Mesodermal cell (in vitro differentiated cells): ENCODE measurements at regions not wholly inside any gene's neighbourhood (a gene's known extent, or its start where the extent isn't known, plus 50 kb on each side); places are given as distances from the start of the nearest gene placed in this dataset.

Experiments
- H3K27ac ChIP-seq: 2 replicates; pipeline ENCODE4 v1.7.0; 2013; ENCODE audit warnings: mild to moderate bottlenecking, low read depth, low read length, moderate library complexity; ENCODE audit not compliant: severe bottlenecking
- H3K36me3 ChIP-seq: 2 replicates; pipeline ENCODE4 v1.7.1; 2013; ENCODE audit warnings: mild to moderate bottlenecking, low read length, moderate library complexity; ENCODE audit not compliant: control insufficient read depth, insufficient read depth
- H3K4me1 ChIP-seq: one replicate; pipeline ENCODE4 v1.7.1; 2013; ENCODE audit warnings: mild to moderate bottlenecking, low read length; ENCODE audit not compliant: insufficient read depth, control insufficient read depth, poor library complexity, severe bottlenecking
- H3K4me3 ChIP-seq: 2 replicates; pipeline ENCODE4 v1.7.0; 2013; ENCODE audit warnings: low read length, control low read depth, mild to moderate bottlenecking; ENCODE audit not compliant: insufficient read depth, poor library complexity, severe bottlenecking; ENCODE audit errors: extremely low read depth
- H3K9me3 ChIP-seq: 2 replicates; pipeline ENCODE4 v1.7.1; 2013; ENCODE audit warnings: mild to moderate bottlenecking, low read length, moderate library complexity; ENCODE audit not compliant: control insufficient read depth
- WGBS, 2 experiments: methylation state at CpG; one replicate each; pipeline ENCODE4 v1.1.5; 2013; ENCODE audit warnings: missing lambda C conversion rate in 2 of 2; ENCODE audit not compliant: insufficient coverage in 2 of 2; 5-methylcytosine and 5-hydroxymethylcytosine counted together

DNA sequence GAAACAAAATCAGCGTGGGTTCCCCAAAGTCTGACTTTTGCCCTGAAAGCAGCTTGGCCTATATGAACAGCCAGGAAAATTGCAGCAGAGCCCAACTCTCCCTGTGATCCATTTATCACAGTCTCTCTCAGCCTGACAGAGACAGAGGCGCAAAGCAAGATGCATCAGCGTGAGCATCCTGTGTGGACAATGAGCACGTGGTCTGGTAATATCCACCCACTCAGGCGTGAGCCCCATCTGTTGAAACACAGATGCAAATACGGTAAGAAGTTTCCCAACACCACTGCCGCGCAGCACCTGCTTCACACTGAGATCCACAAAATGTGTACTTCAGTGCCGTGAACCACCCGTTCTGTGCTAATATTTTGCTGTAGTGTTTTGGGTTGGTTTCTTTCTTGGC lies 114.6 kb downstream of the MRPL36 start:
- Histone ChIP-seq H3K27ac (no peak overlapping the region), H3K4me1 (no peaks in the 10 kb centered on the region), H3K36me3 (no peaks in the 10 kb centered on the region), H3K9me3 (no peaks in the 10 kb centered on the region), H3K4me3 (no peak overlapping the region)
- WGBS, 2 experiments: 89 to 93% methylated on average over 9 to 10 of the region's 10 CpGs

- Histone ChIP-seq H3K27ac (no peak overlapping the region), H3K4me1 (no peaks in the 10 kb centered on the region), H3K9me3 (peaks cover 3% of the 10 kb centered on the region), H3K36me3 (no peaks in the 10 kb centered on the region), H3K4me3 (no peak overlapping the region)
- WGBS, 2 experiments: 80 to 85% methylated on average over 5 of the region's 7 CpGs
These were observed 117.7 kb downstream of the MRPL36 start for GRCh38 chr5:1681955-1682354.

DNA sequence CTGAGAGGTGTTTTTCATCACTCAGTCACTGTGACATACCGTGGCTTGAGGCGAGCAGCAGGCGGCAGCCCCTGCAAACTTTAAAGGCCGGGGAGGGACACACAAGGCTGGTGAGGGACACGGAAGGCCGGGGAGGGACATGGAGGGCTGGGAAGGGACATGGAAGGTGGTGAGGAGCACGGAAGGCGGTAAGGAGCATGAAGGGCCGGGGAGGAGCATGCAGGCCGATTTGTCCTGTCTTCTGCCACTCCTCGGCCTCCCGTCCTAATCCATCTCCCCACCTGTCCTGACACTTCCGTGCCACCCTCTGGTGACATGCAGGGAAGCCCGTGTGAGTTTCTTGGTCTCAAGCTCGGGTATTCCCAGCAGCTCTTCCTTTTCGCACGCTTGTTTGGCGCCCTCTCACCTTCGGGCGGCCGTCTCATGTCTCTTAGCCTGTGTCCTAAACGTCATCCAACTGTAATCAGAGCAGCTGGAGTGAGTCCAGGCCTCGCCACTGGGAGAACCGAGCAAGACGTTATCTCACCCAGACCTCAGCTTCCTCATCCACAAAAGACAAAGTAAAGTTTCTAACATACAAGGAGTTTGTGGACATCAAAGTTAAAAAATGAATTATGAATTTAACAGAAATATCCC lies 126.5 kb downstream of the MRPL36 start:
- Histone ChIP-seq H3K4me1 (peaks cover 1% of the 10 kb centered on the region), H3K27ac (no peak overlapping the region), H3K9me3 (no peaks in the 10 kb centered on the region), H3K36me3 (no peaks in the 10 kb centered on the region), H3K4me3 (no peak overlapping the region)
- WGBS, 2 experiments: 74 to 80% methylated on average over 13 to 21 of the region's 25 CpGs

GRCh38 chr5:1672396-1672795 lies 127.2 kb downstream of the MRPL36 start:
- Histone ChIP-seq H3K4me1 (peaks cover 4% of the 10 kb centered on the region), H3K36me3 (no peaks in the 10 kb centered on the region), H3K4me3 (no peak overlapping the region), H3K9me3 (no peaks in the 10 kb centered on the region), H3K27ac (no peak overlapping the region)
- WGBS, 2 experiments: 80 to 83% methylated on average over 9 to 12 of the region's 14 CpGs

DNA sequence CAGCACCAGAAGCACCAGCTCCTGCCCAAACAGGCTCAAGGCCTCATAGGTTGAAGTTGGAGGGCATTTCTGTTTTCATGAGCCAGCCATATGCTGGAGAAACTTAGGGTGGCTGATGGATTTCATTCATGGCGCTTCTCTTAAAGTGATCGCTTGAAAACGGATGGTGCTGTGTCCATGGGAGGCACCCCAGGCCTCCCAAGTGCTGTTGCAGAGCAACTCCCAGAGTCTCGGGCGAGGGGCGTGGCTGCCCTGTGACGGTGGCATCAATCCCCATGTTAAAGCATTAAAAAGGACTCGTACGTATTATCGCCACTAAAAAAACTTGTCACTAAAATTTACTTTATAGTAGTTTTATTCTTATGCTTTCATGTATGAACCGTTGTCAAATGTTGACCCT lies 128.3 kb downstream of the MRPL36 start:
- WGBS, 2 experiments: 84 to 100% methylated on average over 3 to 6 of the region's 11 CpGs
- H3K9me3 ChIP-seq: no peaks in the 10 kb centered on the region

GRCh38 chr5:1670351-1670750 lies 129.3 kb downstream of the MRPL36 start:
- no peaks in the 10 kb centered on the region for H3K36me3 ChIP-seq
- H3K9me3 ChIP-seq: no peaks in the 10 kb centered on the region
- WGBS, 2 experiments: 20% methylated on average over 1 of the region's 2 CpGs; no CpG with 5 or more reads in 1 of the 2 experiments
- no peak overlapping the region for H3K4me3 ChIP-seq
- H3K4me1 ChIP-seq: peaks cover 4% of the 10 kb centered on the region
- no peak overlapping the region for H3K27ac ChIP-seq

More for the DNA sequence above, 128.3 kb downstream of the MRPL36 start:
- no peak overlapping the region for H3K4me3 ChIP-seq
- peaks cover 4% of the 10 kb centered on the region for H3K4me1 ChIP-seq
- H3K36me3 ChIP-seq: no peaks in the 10 kb centered on the region
- no peak overlapping the region for H3K27ac ChIP-seq

- WGBS, 2 experiments: 86 to 95% methylated on average over 8 of the region's 10 CpGs
- Histone ChIP-seq H3K4me3 (no peak overlapping the region), H3K36me3 (no peaks in the 10 kb centered on the region), H3K27ac (no peak overlapping the region), H3K4me1 (peaks cover 4% of the 10 kb centered on the region), H3K9me3 (no peaks in the 10 kb centered on the region)
These were observed 130.1 kb downstream of the MRPL36 start for GRCh38 chr5:1669276-1670155.

DNA sequence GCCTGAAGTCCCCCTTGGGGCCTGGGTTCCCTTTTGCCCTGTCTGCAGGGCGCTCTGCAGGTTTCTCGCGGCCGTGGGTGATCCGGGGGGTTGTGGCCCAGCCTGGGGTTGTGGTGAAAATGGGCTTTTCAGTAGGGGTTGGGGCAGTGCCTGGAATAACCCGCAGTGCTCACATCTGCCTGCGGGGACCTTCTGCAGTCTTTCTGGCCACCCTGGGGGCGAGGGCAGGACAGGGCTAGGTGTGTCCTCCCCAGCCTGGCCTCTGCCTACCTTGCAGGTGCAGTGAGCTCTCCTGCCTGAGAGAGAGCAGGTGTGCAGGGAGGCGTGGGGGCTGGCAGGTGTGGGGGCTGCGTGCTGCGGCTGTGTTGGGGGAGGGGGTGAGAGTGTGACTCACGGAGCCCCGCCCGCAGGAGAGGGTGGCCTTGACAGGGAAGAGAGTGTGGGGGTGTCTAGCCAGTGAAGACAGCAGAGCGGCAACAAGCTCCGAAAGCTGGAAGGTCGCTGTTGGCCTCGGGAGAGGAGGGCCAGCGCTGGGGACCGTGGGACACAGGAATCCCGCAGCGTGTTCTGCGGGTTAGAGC lies 131.4 kb downstream of the MRPL36 start:
- Histone ChIP-seq H3K4me3 (peak overlapping the region; percentile 27), H3K4me1 (peaks cover 4% of the 10 kb centered on the region), H3K9me3 (no peaks in the 10 kb centered on the region), H3K27ac (no peak overlapping the region), H3K36me3 (no peaks in the 10 kb centered on the region)
- 13 to 20% methylated on average over 16 of the region's 23 CpGs for WGBS, 2 experiments

GRCh38 chr5:1667648-1668140 lies 131.9 kb downstream of the MRPL36 start:
- WGBS, 2 experiments: 3 to 4% methylated on average over 20 to 34 of the region's 38 CpGs
- Histone ChIP-seq H3K4me1 (peaks cover 4% of the 10 kb centered on the region), H3K9me3 (no peaks in the 10 kb centered on the region), H3K36me3 (no peaks in the 10 kb centered on the region), H3K4me3 (peak overlapping the region; percentile 27), H3K27ac (no peak overlapping the region)

DNA sequence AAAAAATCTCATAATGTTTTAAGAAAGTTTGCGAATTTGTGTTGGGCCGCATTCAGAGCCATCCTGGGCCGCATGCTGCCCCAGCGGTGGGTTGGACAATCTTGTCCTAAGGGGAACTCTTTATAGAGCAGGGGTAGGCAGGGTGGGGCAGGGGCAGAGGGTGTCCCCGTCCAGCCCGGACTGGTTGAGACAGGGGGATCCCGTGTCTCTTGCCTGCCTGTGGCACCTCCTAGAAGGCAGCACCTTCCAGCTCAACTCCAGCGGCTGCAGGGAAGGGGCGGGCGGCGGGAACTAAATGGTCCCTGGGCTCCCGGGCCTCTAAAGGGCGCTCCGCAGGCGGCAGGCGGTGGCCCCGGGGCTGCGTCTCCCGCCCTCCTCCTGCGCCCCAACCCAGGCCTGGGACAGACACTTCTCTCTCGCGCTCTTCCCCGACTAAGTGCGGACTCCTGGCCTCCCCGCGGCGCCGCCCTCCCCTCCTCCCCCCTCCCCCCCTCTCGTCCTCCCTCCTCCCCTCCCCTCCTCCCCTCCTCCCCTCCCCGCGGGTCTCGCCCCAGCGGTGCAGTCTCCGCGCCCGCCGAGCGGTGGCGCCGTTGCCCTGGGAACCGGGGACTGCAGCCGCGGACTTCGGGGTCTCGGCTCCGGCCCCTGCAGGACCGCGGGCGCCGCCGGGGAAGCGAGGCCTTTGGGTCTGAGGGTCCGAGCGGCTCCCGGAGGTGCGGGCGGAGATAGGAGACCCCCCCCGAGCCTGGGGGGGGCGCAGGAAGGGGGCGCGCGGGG lies 132.6 kb downstream of the MRPL36 start:
- Histone ChIP-seq H3K27ac (no peak overlapping the region), H3K9me3 (no peaks in the 10 kb centered on the region), H3K36me3 (no peaks in the 10 kb centered on the region), H3K4me3 (peak overlapping the region; percentile 27), H3K4me1 (peaks cover 4% of the 10 kb centered on the region)
- WGBS, 2 experiments: 13 to 21% methylated on average over 15 to 25 of the region's 62 CpGs
